ENCODE measurements at regions not wholly inside any gene's neighbourhood (a gene's known extent, or its start where the extent isn't known, plus 50 kb on each side); places are given as distances from the start of the nearest gene placed in this dataset.

GRCh38 chr4:81816031-81816761 lies 344.5 kb upstream of the RASGEF1B start:
- H3K27ac ChIP-seq (ENCODE audit: control insufficient read depth, insufficient read depth): no peak overlapping the region
- no peak for FAIRE-seq
- POLR2A ChIA-PET: no interaction called here
- DNase-seq (ENCODE audit: low read depth, low spot score): no peak
- CTCF ChIA-PET: interaction anchor here (1.3 kb wide), 1 partner anchor 10 kb away, joined by 4 read pairs; no protein-coding TSS in a partner anchor
- SMC1A ChIA-PET (ENCODE audit: uncharacterized antibody, unreplicated experiment): no interaction called here
- intact Hi-C loops (cut with micrococcal nuclease; ENCODE audit: unreplicated experiment) (no loop called here), in situ Hi-C loops (cut with MboI) (no loop called here)
- no peaks in the 10 kb centered on the region for H3K79me2 ChIP-seq (ENCODE audit: control insufficient read depth, insufficient read depth, low read length)
- H3K4me3 ChIP-seq: no peak overlapping the region
- H3K4me2 ChIP-seq (ENCODE audit: control insufficient read depth, insufficient read depth): no peak overlapping the region
- no peaks in the 10 kb centered on the region for H3K4me1 ChIP-seq (ENCODE audit: control insufficient read depth, insufficient read depth, low read length)
- no peak for ATAC-seq
- H3K9me3 ChIP-seq (replicated peaks; ENCODE audit: control insufficient read depth, insufficient read depth, low read length): no peaks in the 10 kb centered on the region
- H3K9ac ChIP-seq (ENCODE audit: control insufficient read depth, insufficient read depth, low read length): no peak overlapping the region
- RAD21 ChIA-PET (ENCODE audit: unreplicated experiment): no interaction called here
- BruUV-seq (replicated peaks): no TSS peak
- no peak overlapping the region for H2AFZ ChIP-seq (ENCODE audit: control insufficient read depth, low read depth, low read length)
- 3% methylated on average over 3 of the region's 3 CpGs for WGBS (ENCODE audit: insufficient coverage, insufficient replicate concordance, low lambda C conversion rate, missing lambda C conversion rate)
- no peaks in the 10 kb centered on the region for H3K27me3 ChIP-seq (replicated peaks in 1 of 2; ENCODE audit: control insufficient read depth in 2 of 2, insufficient read depth in 2 of 2, low read length in 1 of 2)
- H4K20me1 ChIP-seq (ENCODE audit: control insufficient read depth, insufficient read depth): no peaks in the 10 kb centered on the region
- no peaks in the 10 kb centered on the region for H3K36me3 ChIP-seq (ENCODE audit: control insufficient read depth in 2 of 2, insufficient read depth in 2 of 2, low read length in 1 of 2)
- TF ChIP-seq TAF1 (IDR thresholded peaks at IDR 0.05; ENCODE audit: borderline replicate concordance, low read depth, low read length) (no peak), SKIL (IDR thresholded peaks at IDR 0.05; ENCODE audit: low read depth, poor library complexity, severe bottlenecking) (no peak), TCF12 (IDR thresholded peaks at IDR 0.05; ENCODE audit: low read depth, low read length) (no peak), HDGF (IDR thresholded peaks at IDR 0.05) (no peak), SIX5 (IDR thresholded peaks at IDR 0.05; ENCODE audit: low read depth, low read length, severe bottlenecking) (no peak), HDAC2 (IDR thresholded peaks at IDR 0.05) (no peak), ZZZ3 (IDR thresholded peaks at IDR 0.05; ENCODE audit: control insufficient read depth, insufficient read length, low read depth) (no peak), BRCA1 (IDR thresholded peaks at IDR 0.05; ENCODE audit: low read depth, low read length) (no peak), SUPT20H (IDR thresholded peaks at IDR 0.05; ENCODE audit: borderline replicate concordance, control insufficient read depth, low read depth, low read length) (no peak), CHD2 (IDR thresholded peaks at IDR 0.05; ENCODE audit: borderline replicate concordance, low read depth, low read length) (no peak), STAT3 (IDR thresholded peaks at IDR 0.05; ENCODE audit: low read depth, low read length) (no peak), SP1 (IDR thresholded peaks at IDR 0.05; ENCODE audit: low read depth, low read length) (no peak), MAX (IDR thresholded peaks at IDR 0.05; ENCODE audit: low read depth, low read length) (no peak), ATF2 (IDR thresholded peaks at IDR 0.05; ENCODE audit: low read length) (no peak), PRDM15 (CRISPR knock-in tag; IDR thresholded peaks at IDR 0.05) (no peak)

Measured in GM12878 (cell line).